Prostate gland (tissue), 2 donors: ENCODE measurements at regions not wholly inside any gene's neighbourhood (a gene's known extent, or its start where the extent isn't known, plus 50 kb on each side); places are given as distances from the start of the nearest gene placed in this dataset.

Experiments
- POLR2A ChIP-seq: fragments of 450-650 bp; IDR thresholded peaks from one replicate; pipeline ENCODE4 v1.6.1; 2016; ENCODE audit warnings: antibody characterized with exemption, mild to moderate bottlenecking
- POLR2AphosphoS5 ChIP-seq: sonication (generic); formaldehyde crosslinking; IDR thresholded peaks from one replicate; pipeline ENCODE4 v1.6.1; 2017; ENCODE audit warnings: antibody characterized with exemption
- TF ChIP-seq, protein P1 (sequence below), 4 experiments: fragments of 200-600 bp in 2 of 4; fragments of 450-650 bp in 2 of 4; sonication (generic) in 2 of 4; IDR thresholded peaks; 1 replicate in 3 of 4; 2 replicates in 1 of 4; pipeline ENCODE4 v1.5.1; 2016 to 2019; ENCODE audit warnings: antibody characterized with exemption in 4 of 4, mild to moderate bottlenecking in 2 of 4, moderate library complexity in 2 of 4

DNA sequence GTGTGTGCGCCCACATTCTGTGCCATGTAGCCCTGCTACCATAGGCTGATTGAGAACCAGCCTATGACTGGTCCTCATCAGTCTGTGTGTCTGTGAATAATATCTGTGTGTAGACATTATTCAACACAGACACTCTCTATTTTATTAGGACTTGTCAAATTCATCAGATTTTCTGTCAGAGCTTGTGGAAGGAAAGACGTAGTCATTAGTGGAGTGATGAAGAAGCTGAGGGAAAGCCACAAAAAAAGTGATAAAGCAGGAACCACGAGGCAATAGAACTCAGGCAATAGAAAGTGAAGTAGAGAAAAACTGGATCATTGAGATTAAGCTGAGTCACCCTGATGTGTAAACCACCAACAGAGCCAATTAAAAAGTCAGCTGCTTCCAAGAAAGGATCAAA is 122.2 kb upstream of the MARCKS start:
- no peak for TF ChIP-seq POLR2AphosphoS5
- TF ChIP-seq, protein P1, sequence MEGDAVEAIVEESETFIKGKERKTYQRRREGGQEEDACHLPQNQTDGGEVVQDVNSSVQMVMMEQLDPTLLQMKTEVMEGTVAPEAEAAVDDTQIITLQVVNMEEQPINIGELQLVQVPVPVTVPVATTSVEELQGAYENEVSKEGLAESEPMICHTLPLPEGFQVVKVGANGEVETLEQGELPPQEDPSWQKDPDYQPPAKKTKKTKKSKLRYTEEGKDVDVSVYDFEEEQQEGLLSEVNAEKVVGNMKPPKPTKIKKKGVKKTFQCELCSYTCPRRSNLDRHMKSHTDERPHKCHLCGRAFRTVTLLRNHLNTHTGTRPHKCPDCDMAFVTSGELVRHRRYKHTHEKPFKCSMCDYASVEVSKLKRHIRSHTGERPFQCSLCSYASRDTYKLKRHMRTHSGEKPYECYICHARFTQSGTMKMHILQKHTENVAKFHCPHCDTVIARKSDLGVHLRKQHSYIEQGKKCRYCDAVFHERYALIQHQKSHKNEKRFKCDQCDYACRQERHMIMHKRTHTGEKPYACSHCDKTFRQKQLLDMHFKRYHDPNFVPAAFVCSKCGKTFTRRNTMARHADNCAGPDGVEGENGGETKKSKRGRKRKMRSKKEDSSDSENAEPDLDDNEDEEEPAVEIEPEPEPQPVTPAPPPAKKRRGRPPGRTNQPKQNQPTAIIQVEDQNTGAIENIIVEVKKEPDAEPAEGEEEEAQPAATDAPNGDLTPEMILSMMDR (IDR thresholded peaks at IDR 0.05): no peak
- no peak for TF ChIP-seq POLR2A
